ENCODE measurements at regions not wholly inside any gene's neighbourhood (a gene's known extent, or its start where the extent isn't known, plus 50 kb on each side); places are given as distances from the start of the nearest gene placed in this dataset.

- no peak for DNase-seq (ENCODE audit: low read depth)
- no peak overlapping the region for H3K4me3 ChIP-seq (ENCODE audit: low read depth, low read length)
- no peak for TF ChIP-seq POLR2A (IDR thresholded peaks at IDR 0.05; ENCODE audit: extremely low read depth, insufficient read length)
- TF ChIP-seq MYC (IDR thresholded peaks at IDR 0.05; ENCODE audit: low read depth, low read length) = no peak
Measured at GRCh38 chr17:79152110-79152509, 77.5 kb downstream of the ENGASE start.

DNA sequence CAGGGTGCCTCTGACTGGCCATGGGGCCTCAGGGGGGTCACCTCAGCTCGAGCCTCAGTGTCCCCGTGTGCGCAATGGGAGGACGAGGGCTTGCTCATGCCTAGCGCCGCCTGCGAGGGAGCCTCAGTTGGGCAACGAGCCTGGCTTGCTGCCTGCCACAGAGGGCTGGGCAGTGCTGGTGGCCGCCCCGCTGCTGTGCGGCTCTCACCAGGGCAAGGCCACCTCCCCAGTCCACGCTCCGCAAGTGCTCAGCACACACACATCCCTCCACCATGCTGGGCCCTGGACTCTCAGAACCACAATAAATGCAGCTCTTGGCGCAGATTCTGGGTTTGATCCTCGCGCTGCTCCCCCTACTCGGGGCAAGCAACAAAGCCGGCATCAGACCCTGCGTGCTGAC lies 76.2 kb downstream of the ENGASE start:
- TF ChIP-seq MYC (IDR thresholded peaks at IDR 0.05; ENCODE audit: low read depth, low read length) = no peak
- TF ChIP-seq MAX (IDR thresholded peaks at IDR 0.05; ENCODE audit: low read depth, low read length) = no peak
- TF ChIP-seq, protein P1, sequence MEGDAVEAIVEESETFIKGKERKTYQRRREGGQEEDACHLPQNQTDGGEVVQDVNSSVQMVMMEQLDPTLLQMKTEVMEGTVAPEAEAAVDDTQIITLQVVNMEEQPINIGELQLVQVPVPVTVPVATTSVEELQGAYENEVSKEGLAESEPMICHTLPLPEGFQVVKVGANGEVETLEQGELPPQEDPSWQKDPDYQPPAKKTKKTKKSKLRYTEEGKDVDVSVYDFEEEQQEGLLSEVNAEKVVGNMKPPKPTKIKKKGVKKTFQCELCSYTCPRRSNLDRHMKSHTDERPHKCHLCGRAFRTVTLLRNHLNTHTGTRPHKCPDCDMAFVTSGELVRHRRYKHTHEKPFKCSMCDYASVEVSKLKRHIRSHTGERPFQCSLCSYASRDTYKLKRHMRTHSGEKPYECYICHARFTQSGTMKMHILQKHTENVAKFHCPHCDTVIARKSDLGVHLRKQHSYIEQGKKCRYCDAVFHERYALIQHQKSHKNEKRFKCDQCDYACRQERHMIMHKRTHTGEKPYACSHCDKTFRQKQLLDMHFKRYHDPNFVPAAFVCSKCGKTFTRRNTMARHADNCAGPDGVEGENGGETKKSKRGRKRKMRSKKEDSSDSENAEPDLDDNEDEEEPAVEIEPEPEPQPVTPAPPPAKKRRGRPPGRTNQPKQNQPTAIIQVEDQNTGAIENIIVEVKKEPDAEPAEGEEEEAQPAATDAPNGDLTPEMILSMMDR (IDR thresholded peaks at IDR 0.05; ENCODE audit: low read depth, low read length) = no peak
- no peak for TF ChIP-seq POLR2A (IDR thresholded peaks at IDR 0.05; ENCODE audit: extremely low read depth, insufficient read length)
- DNase-seq (ENCODE audit: low read depth) = no peak
- H3K4me3 ChIP-seq (ENCODE audit: low read depth, low read length) = no peak overlapping the region

DNA sequence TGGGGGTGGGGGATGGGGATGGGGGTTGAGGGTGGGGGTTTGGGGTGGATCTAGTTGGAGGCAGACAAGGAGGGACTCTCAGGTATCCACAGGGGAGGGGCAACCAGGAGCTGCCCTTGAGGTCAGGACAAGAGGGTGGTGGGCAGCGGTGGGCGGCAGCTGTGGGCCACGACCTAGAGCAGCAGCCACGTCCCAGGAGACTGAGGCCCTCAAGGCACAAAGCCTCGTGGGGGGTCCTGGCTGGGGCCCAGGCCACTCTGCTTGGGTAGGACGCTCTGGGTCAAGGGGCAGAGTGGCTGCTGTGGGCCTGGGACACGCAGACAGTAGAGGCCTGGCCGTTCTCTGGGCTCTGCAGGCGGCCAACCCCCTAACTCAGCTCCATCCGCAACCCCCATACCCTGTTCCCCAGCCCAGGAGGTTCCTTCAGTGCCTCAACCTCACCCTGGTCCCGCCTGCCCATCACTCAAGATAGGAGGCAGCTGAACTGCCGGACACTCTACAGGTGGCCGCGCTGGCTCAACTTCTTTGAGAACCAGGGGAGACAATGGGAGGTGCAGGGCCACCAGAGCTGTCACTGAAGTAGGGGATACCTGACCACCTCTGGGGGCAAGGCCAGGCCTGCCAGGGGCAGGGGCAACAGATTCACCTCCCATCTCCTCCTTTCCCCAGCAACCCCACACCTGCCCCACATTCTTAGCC lies 75.6 kb downstream of the ENGASE start:
- TF ChIP-seq MAX (IDR thresholded peaks at IDR 0.05; ENCODE audit: low read depth, low read length) = no peak
- TF ChIP-seq, protein P1 (IDR thresholded peaks at IDR 0.05; ENCODE audit: low read depth, low read length) = no peak

GRCh38 chr17:79148584-79148983 lies 74.0 kb downstream of the ENGASE start:
- TF ChIP-seq MAX (IDR thresholded peaks at IDR 0.05; ENCODE audit: low read depth, low read length) (no peak), POLR2A (IDR thresholded peaks at IDR 0.05; ENCODE audit: extremely low read depth, insufficient read length) (no peak), MYC (IDR thresholded peaks at IDR 0.05; ENCODE audit: low read depth, low read length) (no peak)
- TF ChIP-seq, protein P1 (IDR thresholded peaks at IDR 0.05; ENCODE audit: low read depth, low read length) = no peak
- no peak overlapping the region for H3K4me3 ChIP-seq (ENCODE audit: low read depth, low read length)
- DNase-seq (ENCODE audit: low read depth) = no peak

More for the DNA sequence above, 75.6 kb downstream of the ENGASE start:
- no peak overlapping the region for H3K4me3 ChIP-seq (ENCODE audit: low read depth, low read length)
- no peak for DNase-seq (ENCODE audit: low read depth)

DNA sequence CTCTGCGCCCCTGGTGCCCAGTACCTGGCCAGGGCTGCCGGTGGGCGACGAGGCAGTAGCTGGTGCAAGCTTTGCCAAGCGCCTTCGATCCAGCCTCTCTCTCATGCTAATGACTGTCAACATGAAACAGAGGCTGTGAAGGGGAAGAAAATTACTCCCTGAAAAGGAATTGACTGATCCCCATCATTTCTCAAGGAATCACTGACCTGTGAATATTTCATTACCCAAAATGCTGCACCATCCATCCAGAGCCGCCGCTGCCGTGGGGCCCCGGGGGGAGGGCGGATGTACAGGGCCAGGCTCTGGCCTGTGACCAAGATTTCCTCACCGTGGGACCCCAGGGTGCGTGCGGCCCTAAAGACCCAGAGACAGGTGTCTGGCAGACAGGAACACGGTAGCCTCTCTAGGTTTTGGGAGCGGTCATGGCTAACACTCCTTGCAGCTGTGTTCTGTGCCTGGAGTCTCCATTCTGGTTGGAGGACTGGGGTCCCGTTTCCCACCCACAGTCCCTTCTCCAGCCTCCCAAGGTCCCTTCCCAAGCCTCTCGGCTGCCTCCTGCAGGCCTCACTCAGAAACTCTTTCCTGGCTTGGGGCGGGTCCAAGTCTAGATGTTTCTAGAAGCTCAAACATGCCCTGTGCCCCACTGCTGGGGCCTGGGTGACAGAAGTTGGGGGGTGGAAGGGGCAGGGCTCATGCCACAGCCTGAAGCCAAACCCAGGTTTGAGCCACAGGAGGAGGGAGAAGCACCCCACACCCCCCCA lies 73.3 kb downstream of the ENGASE start:
- no peak overlapping the region for H3K4me3 ChIP-seq (ENCODE audit: low read depth, low read length)
- TF ChIP-seq MYC (IDR thresholded peaks at IDR 0.05; ENCODE audit: low read depth, low read length) (no peak), POLR2A (IDR thresholded peaks at IDR 0.05; ENCODE audit: extremely low read depth, insufficient read length) (no peak), MAX (IDR thresholded peaks at IDR 0.05; ENCODE audit: low read depth, low read length) (no peak)
- TF ChIP-seq, protein P1 (IDR thresholded peaks at IDR 0.05; ENCODE audit: low read depth, low read length) = no peak
- no peak for DNase-seq (ENCODE audit: low read depth)

GRCh38 chr17:79146562-79146961 lies 71.9 kb downstream of the ENGASE start:
- DNase-seq (ENCODE audit: low read depth) = no peak
- no peak overlapping the region for H3K4me3 ChIP-seq (ENCODE audit: low read depth, low read length)
- TF ChIP-seq MYC (IDR thresholded peaks at IDR 0.05; ENCODE audit: low read depth, low read length) (no peak), MAX (IDR thresholded peaks at IDR 0.05; ENCODE audit: low read depth, low read length) (no peak), POLR2A (IDR thresholded peaks at IDR 0.05; ENCODE audit: extremely low read depth, insufficient read length) (no peak)
- TF ChIP-seq, protein P1 (IDR thresholded peaks at IDR 0.05; ENCODE audit: low read depth, low read length) = no peak
